Lower leg skin (tissue), 4 donors: ENCODE measurements at regions not wholly inside any gene's neighbourhood (a gene's known extent, or its start where the extent isn't known, plus 50 kb on each side); places are given as distances from the start of the nearest gene placed in this dataset.

Experiments
- DNase-seq, 2 donors: peaks; one replicate each; pipeline ENCODE4 v3.0.0-alpha.2; 2019; ENCODE audit warnings: low spot score in 2 of 2
- H3K4me3 ChIP-seq: fragments of 200-600 bp; sonication (generic); 2 replicates; pipeline ENCODE4 v1.5.1; 2017; ENCODE audit warnings: mild to moderate bottlenecking, low read depth; ENCODE audit not compliant: poor library complexity, severe bottlenecking
- POLR2A ChIP-seq, 2 donors: fragments of 450-650 bp; IDR thresholded peaks; one replicate each; pipeline ENCODE4 v1.6.1; 2016 to 2017; ENCODE audit warnings: antibody characterized with exemption in 2 of 2, mild to moderate bottlenecking in 1 of 2, moderate library complexity in 1 of 2
- WGBS, 2 donors: methylation state at CpG; one replicate each; pipeline ENCODE4 v1.1.5; 2018; 5-methylcytosine and 5-hydroxymethylcytosine counted together
- intact Hi-C: fragments of 100-400 bp; cut with DNase I; formaldehyde crosslinking; loops from one replicate; pipeline ENCODE4 v1.15.0; 2023; ENCODE audit warnings: low total_unique reads
- TF ChIP-seq, protein P1 (sequence below), 3 donors: fragments of 450-650 bp; IDR thresholded peaks; one replicate each; pipeline ENCODE4 v1.5.1; 2016; ENCODE audit warnings: antibody characterized with exemption in 3 of 3, mild to moderate bottlenecking in 3 of 3, moderate library complexity in 2 of 3

DNA sequence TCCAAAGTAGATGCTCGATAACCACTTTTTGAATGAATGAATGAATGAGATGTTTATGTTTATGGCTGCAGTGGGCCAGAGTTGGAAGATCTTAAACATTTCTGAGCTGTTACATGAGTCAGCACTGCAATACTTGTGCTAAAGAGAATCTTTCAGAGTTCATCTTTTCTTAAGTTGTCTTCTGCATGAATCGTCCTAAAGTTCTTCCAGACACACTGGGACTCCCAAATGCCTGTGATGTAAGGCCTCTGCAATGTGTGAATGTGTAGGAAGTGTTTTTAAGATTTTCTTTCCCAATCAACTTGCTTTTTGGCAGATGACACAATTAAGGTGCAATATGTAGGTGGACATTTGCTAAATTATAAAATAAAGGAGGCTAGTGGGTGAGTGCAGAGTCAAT lies 50.3 kb upstream of the TRIM9 start:
- TF ChIP-seq, protein P1, sequence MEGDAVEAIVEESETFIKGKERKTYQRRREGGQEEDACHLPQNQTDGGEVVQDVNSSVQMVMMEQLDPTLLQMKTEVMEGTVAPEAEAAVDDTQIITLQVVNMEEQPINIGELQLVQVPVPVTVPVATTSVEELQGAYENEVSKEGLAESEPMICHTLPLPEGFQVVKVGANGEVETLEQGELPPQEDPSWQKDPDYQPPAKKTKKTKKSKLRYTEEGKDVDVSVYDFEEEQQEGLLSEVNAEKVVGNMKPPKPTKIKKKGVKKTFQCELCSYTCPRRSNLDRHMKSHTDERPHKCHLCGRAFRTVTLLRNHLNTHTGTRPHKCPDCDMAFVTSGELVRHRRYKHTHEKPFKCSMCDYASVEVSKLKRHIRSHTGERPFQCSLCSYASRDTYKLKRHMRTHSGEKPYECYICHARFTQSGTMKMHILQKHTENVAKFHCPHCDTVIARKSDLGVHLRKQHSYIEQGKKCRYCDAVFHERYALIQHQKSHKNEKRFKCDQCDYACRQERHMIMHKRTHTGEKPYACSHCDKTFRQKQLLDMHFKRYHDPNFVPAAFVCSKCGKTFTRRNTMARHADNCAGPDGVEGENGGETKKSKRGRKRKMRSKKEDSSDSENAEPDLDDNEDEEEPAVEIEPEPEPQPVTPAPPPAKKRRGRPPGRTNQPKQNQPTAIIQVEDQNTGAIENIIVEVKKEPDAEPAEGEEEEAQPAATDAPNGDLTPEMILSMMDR (IDR thresholded peaks at IDR 0.05), result no peak
- no peak for TF ChIP-seq POLR2A (IDR thresholded peaks at IDR 0.05)
- intact Hi-C loops, result no loop called here
- WGBS, 2 donors, result 87 to 89% methylated on average over 2 of the region's 2 CpGs
- DNase-seq, result no peak
- H3K4me3 ChIP-seq, result no peak overlapping the region

DNA sequence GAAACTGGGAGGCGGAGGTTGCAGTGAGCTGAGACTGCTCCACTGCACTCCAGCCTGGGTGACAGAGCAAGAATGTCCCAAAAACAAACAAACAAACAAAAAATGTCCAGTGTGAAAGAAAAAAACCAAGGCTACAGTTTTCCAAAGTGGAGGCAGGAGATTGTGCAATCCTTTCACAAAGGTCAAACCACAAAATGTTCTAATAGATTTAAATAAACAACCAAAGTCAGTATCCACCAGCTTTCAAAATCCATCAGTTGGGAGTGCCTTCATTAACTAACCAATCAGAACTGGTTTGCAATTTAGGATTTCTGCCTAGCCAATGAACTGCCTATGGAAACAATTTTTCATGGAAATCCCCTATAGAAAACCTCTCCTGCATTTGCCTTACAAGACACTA lies 52.3 kb upstream of the TRIM9 start:
- no peak for DNase-seq
- H3K4me3 ChIP-seq, result no peak overlapping the region
- intact Hi-C loops, result no loop called here
- TF ChIP-seq POLR2A (IDR thresholded peaks at IDR 0.05), result no peak
- TF ChIP-seq, protein P1 (IDR thresholded peaks at IDR 0.05), result no peak
- WGBS, 2 donors, result 90 to 100% methylated on average over 1 of the region's 1 CpG

DNA sequence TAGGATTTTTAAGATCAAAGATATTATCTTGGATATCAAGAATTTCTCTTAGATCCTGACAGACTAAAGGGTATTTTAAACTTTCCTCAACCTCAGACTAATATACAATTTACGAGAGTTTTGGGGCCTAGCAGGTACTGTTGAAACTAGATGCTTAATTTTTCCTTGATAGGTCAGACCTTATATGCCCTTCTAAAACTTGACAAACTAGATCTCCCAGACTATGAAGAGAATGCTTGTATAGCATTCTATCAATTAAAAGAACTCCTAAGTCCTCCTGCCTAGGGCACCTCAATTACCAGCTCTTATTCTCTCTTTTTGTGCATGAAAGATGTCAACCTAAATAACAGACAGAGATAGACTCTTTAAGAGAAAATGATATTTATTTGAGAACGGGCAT lies 60.4 kb upstream of the TRIM9 start:
- intact Hi-C loops, result no loop called here
- 74 to 77% methylated on average over 2 of the region's 2 CpGs for WGBS, 2 donors
- H3K4me3 ChIP-seq, result no peak overlapping the region
- no peak for DNase-seq
- no peak for TF ChIP-seq POLR2A (IDR thresholded peaks at IDR 0.05)
- TF ChIP-seq, protein P1 (IDR thresholded peaks at IDR 0.05), result no peak

DNA sequence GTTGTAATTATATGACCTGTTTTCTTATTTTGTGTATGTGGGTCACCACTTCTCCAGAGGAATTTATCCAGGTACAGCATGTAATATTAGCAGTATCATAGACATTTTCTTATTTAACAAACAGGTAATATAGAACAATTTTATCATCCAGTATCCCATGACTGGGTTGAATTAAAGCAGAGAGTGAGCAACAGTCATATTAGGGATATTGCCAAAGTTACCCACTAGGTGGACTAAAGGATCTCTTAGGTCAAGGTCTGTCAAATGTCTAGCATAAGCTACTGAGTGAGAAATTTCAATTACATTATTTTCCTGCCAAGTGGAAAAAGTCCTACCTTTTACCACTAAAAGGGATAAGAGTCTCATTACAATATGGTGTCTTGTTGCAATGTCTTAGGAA lies 62.1 kb upstream of the TRIM9 start:
- intact Hi-C loops, result no loop called here
- no peak for DNase-seq
- TF ChIP-seq, protein P1 (IDR thresholded peaks at IDR 0.05), result no peak
- TF ChIP-seq POLR2A (IDR thresholded peaks at IDR 0.05), result no peak
- H3K4me3 ChIP-seq, result no peak overlapping the region

DNA sequence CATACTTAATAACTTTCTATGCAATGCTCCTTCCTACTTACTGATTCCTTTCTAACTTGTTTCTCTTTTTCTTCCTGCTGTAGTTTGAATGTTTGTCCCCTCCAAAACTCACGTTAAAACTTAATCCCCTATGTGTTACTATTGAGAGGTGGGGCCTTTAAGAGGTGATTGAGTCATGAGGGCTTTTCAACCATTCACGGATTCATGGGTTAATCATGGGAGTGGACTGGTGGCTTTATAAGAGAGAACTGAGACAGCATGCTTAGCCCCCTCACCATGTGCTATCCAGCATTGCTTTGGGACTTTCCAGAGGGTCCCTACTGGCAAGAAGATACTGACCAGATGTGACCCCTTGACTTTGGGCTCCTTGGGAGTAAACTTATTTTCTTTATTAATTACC lies 66.0 kb upstream of the TRIM9 start:
- WGBS, 2 donors, result 81 to 88% methylated on average over 2 of the region's 2 CpGs
- H3K4me3 ChIP-seq, result no peak overlapping the region
- DNase-seq, result no peak
- TF ChIP-seq, protein P1 (IDR thresholded peaks at IDR 0.05), result no peak
- no peak for TF ChIP-seq POLR2A (IDR thresholded peaks at IDR 0.05)
- intact Hi-C loops, result no loop called here

DNA sequence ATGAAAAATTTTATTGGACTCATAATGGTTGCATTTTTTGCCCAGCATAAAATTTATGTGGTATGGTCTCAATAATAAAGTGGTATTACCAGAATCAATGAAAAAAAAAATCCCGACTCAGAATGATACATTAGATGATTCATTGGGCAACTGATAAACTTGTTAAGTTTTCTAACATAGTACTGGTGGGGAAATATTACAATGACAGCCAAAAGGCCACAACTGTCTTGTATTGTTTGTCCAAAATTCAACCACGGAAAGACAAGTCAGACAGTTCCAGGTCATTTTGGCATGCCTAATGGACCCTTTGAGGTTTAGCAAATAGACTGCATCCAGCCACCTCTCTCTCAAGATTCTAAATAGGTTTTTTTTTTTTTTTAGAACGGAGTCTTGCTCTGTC lies 70.5 kb upstream of the TRIM9 start:
- 74 to 81% methylated on average over 3 of the region's 3 CpGs for WGBS, 2 donors
- intact Hi-C loops, result no loop called here
- TF ChIP-seq POLR2A (IDR thresholded peaks at IDR 0.05), result no peak
- TF ChIP-seq, protein P1 (IDR thresholded peaks at IDR 0.05), result no peak
- H3K4me3 ChIP-seq, result no peak overlapping the region
- DNase-seq, result no peak
